ENCODE measurements at regions not wholly inside any gene's neighbourhood (a gene's known extent, or its start where the extent isn't known, plus 50 kb on each side); places are given as distances from the start of the nearest gene placed in this dataset.

DNA sequence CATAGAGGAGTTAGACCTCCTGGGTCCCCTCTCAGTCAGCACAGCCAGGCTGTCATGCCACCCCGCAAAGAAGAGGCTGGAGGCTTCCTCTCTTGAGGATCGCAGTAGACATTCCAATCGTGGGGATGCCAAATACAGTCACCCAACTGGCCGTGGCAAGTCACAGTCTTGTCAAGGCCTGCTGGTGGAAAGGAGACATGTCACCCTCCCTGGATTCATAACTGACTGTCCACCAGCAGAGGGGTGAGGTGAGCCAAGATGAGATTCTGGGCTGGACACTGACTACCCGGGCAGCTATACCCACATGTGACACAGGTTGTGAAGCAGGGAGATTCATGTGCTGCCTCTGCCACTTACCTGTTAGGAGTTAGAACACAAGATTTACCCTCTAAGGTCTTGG, 123.5 kb upstream of the NGF start:
- Histone ChIP-seq H3K27ac (no peak overlapping the region), H3K9me3 (ENCODE audit: low read depth, low read length) (no peaks in the 10 kb centered on the region), H3K36me3 (ENCODE audit: insufficient read depth, low read length) (no peaks in the 10 kb centered on the region), H3K4me3 (no peak overlapping the region), H3K9ac (ENCODE audit: insufficient read length) (no peak overlapping the region)
- TF ChIP-seq POLR2AphosphoS5 (IDR thresholded peaks at IDR 0.05; ENCODE audit: borderline replicate concordance, low read depth, low read length) (no peak), FOXP2 (optimal IDR thresholded peaks at IDR 0.05; ENCODE audit: control extremely low read depth, extremely low read length, insufficient read depth) (no peak), EZH2 (IDR thresholded peaks at IDR 0.05) (no peak)
- no peak for DNase-seq (ENCODE audit: low read depth, low spot score)

GRCh38 chr1:115459161-115459560, 121.1 kb upstream of the NGF start:
- H3K9ac ChIP-seq (ENCODE audit: insufficient read length) = no peak overlapping the region
- no peak for DNase-seq (ENCODE audit: low read depth, low spot score)
- H3K36me3 ChIP-seq (ENCODE audit: insufficient read depth, low read length) = no peaks in the 10 kb centered on the region
- TF ChIP-seq FOXP2 (optimal IDR thresholded peaks at IDR 0.05; ENCODE audit: control extremely low read depth, extremely low read length, insufficient read depth) (no peak), POLR2AphosphoS5 (IDR thresholded peaks at IDR 0.05; ENCODE audit: borderline replicate concordance, low read depth, low read length) (no peak), EZH2 (IDR thresholded peaks at IDR 0.05) (no peak)
- no peak overlapping the region for H3K4me3 ChIP-seq
- no peaks in the 10 kb centered on the region for H3K9me3 ChIP-seq (ENCODE audit: low read depth, low read length)
- no peak overlapping the region for H3K27ac ChIP-seq

- no peak for TF ChIP-seq EZH2 (IDR thresholded peaks at IDR 0.05)
- TF ChIP-seq POLR2AphosphoS5 (IDR thresholded peaks at IDR 0.05; ENCODE audit: borderline replicate concordance, low read depth, low read length) = no peak
- TF ChIP-seq FOXP2 (optimal IDR thresholded peaks at IDR 0.05; ENCODE audit: control extremely low read depth, extremely low read length, insufficient read depth) = no peak
- Histone ChIP-seq H3K9ac (ENCODE audit: insufficient read length) (no peak overlapping the region), H3K9me3 (ENCODE audit: low read depth, low read length) (no peaks in the 10 kb centered on the region), H3K27ac (no peak overlapping the region), H3K4me3 (no peak overlapping the region), H3K36me3 (ENCODE audit: insufficient read depth, low read length) (no peaks in the 10 kb centered on the region)
- DNase-seq (ENCODE audit: low read depth, low spot score) = no peak
These were observed 120.5 kb upstream of the NGF start for GRCh38 chr1:115458426-115459114.

- Histone ChIP-seq H3K9ac (ENCODE audit: insufficient read length) (no peak overlapping the region), H3K9me3 (ENCODE audit: low read depth, low read length) (no peaks in the 10 kb centered on the region), H3K4me3 (no peak overlapping the region), H3K27ac (no peak overlapping the region), H3K36me3 (ENCODE audit: insufficient read depth, low read length) (no peaks in the 10 kb centered on the region)
- TF ChIP-seq FOXP2 (optimal IDR thresholded peaks at IDR 0.05; ENCODE audit: control extremely low read depth, extremely low read length, insufficient read depth) (no peak), POLR2AphosphoS5 (IDR thresholded peaks at IDR 0.05; ENCODE audit: borderline replicate concordance, low read depth, low read length) (no peak), EZH2 (IDR thresholded peaks at IDR 0.05) (no peak)
- no peak for DNase-seq (ENCODE audit: low read depth, low spot score)
These were observed 119.2 kb upstream of the NGF start for GRCh38 chr1:115457289-115457688.

DNA sequence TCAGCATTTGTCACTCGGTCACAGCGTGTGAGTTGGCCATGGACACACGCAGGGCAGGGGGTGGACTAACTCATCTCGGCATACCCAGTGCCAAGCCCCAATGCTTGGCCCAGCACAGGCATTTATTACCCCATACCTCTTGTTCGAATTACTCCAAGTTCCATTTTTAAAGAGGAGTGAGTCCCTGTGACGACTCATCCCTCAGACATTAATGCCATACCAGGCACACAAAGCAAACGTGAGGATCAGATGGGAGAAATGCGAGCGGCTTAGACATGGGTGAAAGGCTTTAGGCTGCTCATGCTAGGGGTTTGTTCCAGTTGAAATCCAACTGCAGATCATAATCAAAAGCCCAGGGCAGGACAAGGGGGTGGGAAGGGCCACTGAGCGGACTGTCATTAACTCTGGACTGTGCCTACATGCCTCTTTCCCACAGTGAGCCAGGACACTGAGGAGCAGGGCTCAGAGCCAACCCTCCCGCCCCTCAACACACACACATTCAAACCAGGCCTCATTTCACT, 118.5 kb upstream of the NGF start:
- no peak for DNase-seq (ENCODE audit: low read depth, low spot score)
- Histone ChIP-seq H3K9me3 (ENCODE audit: low read depth, low read length) (no peaks in the 10 kb centered on the region), H3K9ac (ENCODE audit: insufficient read length) (no peak overlapping the region), H3K4me3 (no peak overlapping the region), H3K36me3 (ENCODE audit: insufficient read depth, low read length) (no peaks in the 10 kb centered on the region), H3K27ac (no peak overlapping the region)
- TF ChIP-seq EZH2 (IDR thresholded peaks at IDR 0.05) (no peak), POLR2AphosphoS5 (IDR thresholded peaks at IDR 0.05; ENCODE audit: borderline replicate concordance, low read depth, low read length) (no peak), FOXP2 (optimal IDR thresholded peaks at IDR 0.05; ENCODE audit: control extremely low read depth, extremely low read length, insufficient read depth) (no peak)

- H3K27ac ChIP-seq = no peak overlapping the region
These were observed 116.9 kb upstream of the NGF start for GRCh38 chr1:115454837-115455511.

DNA sequence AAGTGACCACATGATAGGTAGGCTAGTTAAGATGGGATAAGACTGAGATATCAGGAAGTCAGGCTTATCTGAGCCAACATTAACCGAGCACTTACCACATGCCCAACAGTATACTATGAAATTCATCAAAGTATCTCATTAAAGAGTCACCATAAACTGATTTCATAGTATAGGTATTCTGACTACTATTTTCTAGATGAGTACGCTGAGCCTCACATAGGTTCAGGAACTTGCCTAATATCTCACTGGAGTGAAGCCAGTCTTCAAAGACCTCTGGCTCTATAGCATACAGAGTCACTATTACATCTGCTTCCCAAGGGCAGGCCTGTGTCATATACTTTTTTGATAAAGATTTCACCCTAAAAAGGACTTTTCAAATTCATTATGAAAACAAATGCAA, 115.6 kb upstream of the NGF start:
- no peak for TF ChIP-seq FOXP2 (optimal IDR thresholded peaks at IDR 0.05; ENCODE audit: control extremely low read depth, extremely low read length, insufficient read depth)
- TF ChIP-seq POLR2AphosphoS5 (IDR thresholded peaks at IDR 0.05; ENCODE audit: borderline replicate concordance, low read depth, low read length) = no peak
- H3K4me3 ChIP-seq = no peak overlapping the region

More at GRCh38 chr1:115454837-115455511, 116.9 kb upstream of the NGF start:
- TF ChIP-seq POLR2AphosphoS5 (IDR thresholded peaks at IDR 0.05; ENCODE audit: borderline replicate concordance, low read depth, low read length) = no peak
- TF ChIP-seq EZH2 (IDR thresholded peaks at IDR 0.05) = no peak
- TF ChIP-seq FOXP2 (optimal IDR thresholded peaks at IDR 0.05; ENCODE audit: control extremely low read depth, extremely low read length, insufficient read depth) = no peak
- Histone ChIP-seq H3K9ac (ENCODE audit: insufficient read length) (no peak overlapping the region), H3K4me3 (no peak overlapping the region), H3K9me3 (ENCODE audit: low read depth, low read length) (no peaks in the 10 kb centered on the region), H3K36me3 (ENCODE audit: insufficient read depth, low read length) (no peaks in the 10 kb centered on the region)
- DNase-seq (ENCODE audit: low read depth, low spot score) = no peak

DNA sequence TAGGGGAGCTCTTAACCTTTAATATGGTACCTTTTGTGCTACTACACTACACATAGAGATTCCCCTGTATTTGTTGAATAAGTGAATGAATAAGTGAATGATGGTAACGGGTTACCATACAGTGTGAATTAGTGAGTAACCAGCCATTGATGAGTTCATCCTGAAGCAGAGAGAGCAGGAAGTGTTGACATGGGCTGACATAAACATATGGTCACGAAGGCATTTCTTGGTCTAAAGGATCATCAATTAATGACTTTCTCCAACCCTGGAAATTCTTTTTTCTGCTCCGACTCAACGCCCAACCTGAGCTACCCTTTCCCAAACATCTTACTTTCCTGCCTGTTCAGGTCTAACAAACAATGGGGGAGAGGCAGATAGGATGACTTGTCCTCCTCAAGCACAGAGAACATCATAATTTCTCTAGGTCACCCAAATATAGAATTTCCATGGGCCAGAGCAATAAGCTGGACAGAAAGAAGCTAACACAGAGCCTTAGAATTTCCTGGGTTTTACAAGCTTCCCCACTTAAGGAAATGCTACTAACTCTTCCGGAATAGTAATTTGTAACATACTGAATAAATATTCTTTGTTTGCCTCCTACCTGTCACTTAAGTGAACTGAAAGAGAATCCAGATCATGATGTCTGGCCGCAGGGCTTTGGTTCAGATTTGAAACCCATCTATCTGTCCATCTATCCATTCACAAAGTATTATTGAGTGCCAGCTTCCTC, 114.7 kb upstream of the NGF start:
- Histone ChIP-seq H3K36me3 (ENCODE audit: insufficient read depth, low read length) (no peaks in the 10 kb centered on the region), H3K4me3 (no peak overlapping the region), H3K9me3 (ENCODE audit: low read depth, low read length) (no peaks in the 10 kb centered on the region), H3K27ac (no peak overlapping the region), H3K9ac (ENCODE audit: insufficient read length) (no peak overlapping the region)
- no peak for DNase-seq (ENCODE audit: low read depth, low spot score)
- TF ChIP-seq EZH2 (IDR thresholded peaks at IDR 0.05) (no peak), FOXP2 (optimal IDR thresholded peaks at IDR 0.05; ENCODE audit: control extremely low read depth, extremely low read length, insufficient read depth) (no peak), POLR2AphosphoS5 (IDR thresholded peaks at IDR 0.05; ENCODE audit: borderline replicate concordance, low read depth, low read length) (no peak)

More for the DNA sequence above, 115.6 kb upstream of the NGF start:
- H3K36me3 ChIP-seq (ENCODE audit: insufficient read depth, low read length) = no peaks in the 10 kb centered on the region
- no peak overlapping the region for H3K27ac ChIP-seq
- no peak overlapping the region for H3K9ac ChIP-seq (ENCODE audit: insufficient read length)
- no peaks in the 10 kb centered on the region for H3K9me3 ChIP-seq (ENCODE audit: low read depth, low read length)
- DNase-seq (ENCODE audit: low read depth, low spot score) = no peak
